ENCODE measurements at regions not wholly inside any gene's neighbourhood (a gene's known extent, or its start where the extent isn't known, plus 50 kb on each side); places are given as distances from the start of the nearest gene placed in this dataset.

- no peaks in the 10 kb centered on the region for H3K36me3 Mint-ChIP-seq (ENCODE audit: unreplicated experiment)
- H3K9me3 Mint-ChIP-seq (ENCODE audit: unreplicated experiment): peaks cover 2% of the 10 kb centered on the region
- H3K4me3 Mint-ChIP-seq (ENCODE audit: unreplicated experiment): no peak overlapping the region
- no peak for TF ChIP-seq CTCF (IDR thresholded peaks at IDR 0.05; ENCODE audit: partially characterized antibody, unreplicated experiment)
- DNase-seq: no peak
- no peaks in the 10 kb centered on the region for H3K27me3 Mint-ChIP-seq (ENCODE audit: unreplicated experiment)
- H3K4me1 Mint-ChIP-seq (ENCODE audit: low read depth, unreplicated experiment): no peaks in the 10 kb centered on the region
- H3K27ac Mint-ChIP-seq (ENCODE audit: unreplicated experiment): no peak overlapping the region
Observed at GRCh38 chrX:113222305-113222704, 381.7 kb upstream of the AMOT start.

DNA sequence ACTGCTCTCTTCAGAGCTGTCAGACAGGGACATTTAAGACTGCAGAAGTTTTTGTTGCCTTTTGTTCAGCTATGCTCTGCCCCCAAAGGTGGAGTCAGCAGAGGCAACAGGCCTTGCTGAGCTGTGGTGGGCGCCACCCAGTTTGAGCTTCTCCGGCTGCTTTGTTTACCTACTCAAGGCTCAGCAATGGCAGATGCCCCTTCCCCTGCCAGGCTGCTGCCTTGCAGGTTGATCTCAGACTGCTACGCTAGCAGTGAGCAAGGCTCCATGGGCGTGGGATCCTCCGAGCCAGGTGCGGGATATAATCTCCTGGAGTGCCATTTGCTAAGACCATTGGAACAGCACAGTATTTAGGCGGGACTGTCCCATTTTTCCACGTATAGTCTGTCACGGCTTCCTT, 371.4 kb upstream of the AMOT start:
- H3K4me1 Mint-ChIP-seq (ENCODE audit: low read depth, unreplicated experiment): no peaks in the 10 kb centered on the region
- H3K4me3 Mint-ChIP-seq (ENCODE audit: unreplicated experiment): no peak overlapping the region
- H3K27me3 Mint-ChIP-seq (ENCODE audit: unreplicated experiment): no peaks in the 10 kb centered on the region
- H3K9me3 Mint-ChIP-seq (ENCODE audit: unreplicated experiment): no peaks in the 10 kb centered on the region
- no peak for DNase-seq
- TF ChIP-seq CTCF (IDR thresholded peaks at IDR 0.05; ENCODE audit: partially characterized antibody, unreplicated experiment): no peak
- no peaks in the 10 kb centered on the region for H3K36me3 Mint-ChIP-seq (ENCODE audit: unreplicated experiment)
- no peak overlapping the region for H3K27ac Mint-ChIP-seq (ENCODE audit: unreplicated experiment)

DNA sequence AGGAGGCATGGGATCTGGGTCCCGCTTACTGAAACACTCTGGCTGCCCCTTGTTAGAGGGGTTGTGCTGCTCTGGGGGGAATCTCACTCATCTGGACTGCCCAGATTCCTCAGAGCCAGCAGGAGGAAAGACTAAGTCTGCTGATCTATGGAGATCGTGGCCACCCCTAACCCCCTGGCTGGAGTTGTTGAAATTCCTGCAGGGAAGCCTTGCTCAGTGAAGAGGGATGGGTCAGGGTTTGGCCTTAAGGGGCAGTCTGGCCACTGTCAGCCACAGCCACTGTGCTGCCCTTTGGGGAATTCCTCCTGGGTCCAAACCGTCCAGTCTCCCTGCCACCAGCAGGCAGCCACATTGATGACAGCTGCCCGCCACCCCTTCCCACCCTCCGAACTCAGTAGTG, 362.0 kb upstream of the AMOT start:
- no peak for TF ChIP-seq CTCF (IDR thresholded peaks at IDR 0.05; ENCODE audit: partially characterized antibody, unreplicated experiment)
- Mint-ChIP-seq H3K27ac (ENCODE audit: unreplicated experiment) (no peak overlapping the region), H3K4me1 (ENCODE audit: low read depth, unreplicated experiment) (no peaks in the 10 kb centered on the region), H3K9me3 (ENCODE audit: unreplicated experiment) (peaks cover 4% of the 10 kb centered on the region), H3K36me3 (ENCODE audit: unreplicated experiment) (no peaks in the 10 kb centered on the region), H3K4me3 (ENCODE audit: unreplicated experiment) (no peak overlapping the region), H3K27me3 (ENCODE audit: unreplicated experiment) (no peaks in the 10 kb centered on the region)
- DNase-seq: no peak

GRCh38 chrX:113195949-113196348, 355.3 kb upstream of the AMOT start:
- H3K27me3 Mint-ChIP-seq (ENCODE audit: unreplicated experiment): no peaks in the 10 kb centered on the region
- no peak for DNase-seq
- H3K27ac Mint-ChIP-seq (ENCODE audit: unreplicated experiment): no peak overlapping the region
- H3K9me3 Mint-ChIP-seq (ENCODE audit: unreplicated experiment): peaks cover 4% of the 10 kb centered on the region
- no peak for TF ChIP-seq CTCF (IDR thresholded peaks at IDR 0.05; ENCODE audit: partially characterized antibody, unreplicated experiment)
- H3K4me1 Mint-ChIP-seq (ENCODE audit: low read depth, unreplicated experiment): no peaks in the 10 kb centered on the region
- H3K4me3 Mint-ChIP-seq (ENCODE audit: unreplicated experiment): no peak overlapping the region
- H3K36me3 Mint-ChIP-seq (ENCODE audit: unreplicated experiment): no peaks in the 10 kb centered on the region

GRCh38 chrX:113192418-113192817, 351.8 kb upstream of the AMOT start:
- no peak overlapping the region for H3K4me3 Mint-ChIP-seq (ENCODE audit: unreplicated experiment)
- H3K27me3 Mint-ChIP-seq (ENCODE audit: unreplicated experiment): no peaks in the 10 kb centered on the region
- H3K4me1 Mint-ChIP-seq (ENCODE audit: low read depth, unreplicated experiment): no peaks in the 10 kb centered on the region
- H3K36me3 Mint-ChIP-seq (ENCODE audit: unreplicated experiment): no peaks in the 10 kb centered on the region
- H3K27ac Mint-ChIP-seq (ENCODE audit: unreplicated experiment): no peak overlapping the region
- DNase-seq: no peak
- H3K9me3 Mint-ChIP-seq (ENCODE audit: unreplicated experiment): no peaks in the 10 kb centered on the region
- TF ChIP-seq CTCF (IDR thresholded peaks at IDR 0.05; ENCODE audit: partially characterized antibody, unreplicated experiment): no peak
